Uterus (tissue), 2 donors: ENCODE measurements at regions not wholly inside any gene's neighbourhood (a gene's known extent, or its start where the extent isn't known, plus 50 kb on each side); places are given as distances from the start of the nearest gene placed in this dataset.

Experiments
- CTCF ChIP-seq, 4 experiments: fragments of 200-600 bp in 2 of 4; fragments of 450-650 bp in 2 of 4; sonication (generic) in 2 of 4; IDR thresholded peaks; one replicate each; pipeline ENCODE4 v1.5.1; 2016 to 2019; ENCODE audit warnings: antibody characterized with exemption in 4 of 4, mild to moderate bottlenecking in 2 of 4, moderate library complexity in 1 of 4
- POLR2A ChIP-seq, 2 donors: fragments of 450-650 bp; IDR thresholded peaks; one replicate each; pipeline ENCODE4 v1.6.1; 2016; ENCODE audit warnings: antibody characterized with exemption in 2 of 2, mild to moderate bottlenecking in 1 of 2, moderate library complexity in 1 of 2

DNA sequence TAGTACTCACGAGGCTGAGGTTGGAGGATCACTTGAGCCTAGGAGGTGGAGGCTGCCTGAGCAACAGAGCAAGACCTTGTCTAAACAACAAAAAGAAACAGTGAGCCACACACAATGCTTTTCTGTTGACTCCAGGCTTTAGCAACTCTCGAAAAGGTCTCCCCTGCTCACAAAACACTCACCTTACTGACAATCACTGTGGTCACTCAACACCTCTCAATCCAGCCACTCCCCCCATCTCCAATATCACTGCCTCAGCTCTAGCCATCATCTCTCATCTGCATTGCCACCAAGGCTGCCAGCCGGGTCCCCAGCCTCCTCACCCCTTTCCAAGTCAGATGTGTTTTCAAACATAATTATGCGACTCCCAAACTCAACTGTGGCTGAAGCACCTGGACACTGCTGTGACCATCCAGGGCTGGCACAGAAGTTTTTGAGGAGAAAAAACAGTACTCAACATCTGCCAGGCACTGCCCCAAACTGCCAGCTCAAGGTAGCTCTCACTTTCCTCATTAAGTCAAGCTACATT lies 218.0 kb upstream of the ARID1B start:
- TF ChIP-seq CTCF (IDR thresholded peaks at IDR 0.05) (no peak), POLR2A (IDR thresholded peaks at IDR 0.05) (no peak)
